HL-60 (cell line): ENCODE measurements at regions not wholly inside any gene's neighbourhood (a gene's known extent, or its start where the extent isn't known, plus 50 kb on each side); places are given as distances from the start of the nearest gene placed in this dataset.

ENCODE experiments used
- CTCF ChIP-seq: IDR thresholded peaks from one replicate; pipeline ENCODE4 v1.5.1; 2011; ENCODE audit warnings: low read length, control low read depth, inconsistent platforms; ENCODE audit not compliant: insufficient read depth
- POLR2AphosphoS5 ChIP-seq: IDR thresholded peaks from 2 replicates; pipeline ENCODE4 v1.6.1; 2012; ENCODE audit warnings: low read depth
- REST ChIP-seq: IDR thresholded peaks from 2 replicates; pipeline ENCODE4 v1.6.1; 2012; ENCODE audit warnings: low read depth; ENCODE audit not compliant: insufficient replicate concordance
- SPI1 ChIP-seq: IDR thresholded peaks from 2 replicates; pipeline ENCODE4 v1.6.1; 2012; ENCODE audit warnings: low read depth, mild to moderate bottlenecking, borderline replicate concordance

- TF ChIP-seq CTCF (no peak), POLR2AphosphoS5 (no peak), REST (no peak), SPI1 (no peak)
These were observed 1357.3 kb upstream of the EYS start for GRCh38 chr6:67064323-67064722.
